GM12878 (cell line): ENCODE measurements at regions not wholly inside any gene's neighbourhood (a gene's known extent, or its start where the extent isn't known, plus 50 kb on each side); places are given as distances from the start of the nearest gene placed in this dataset.

ENCODE experiments used
- ATAC-seq: fragments of 200-7000 bp; cut with Tn5 transposase; 3 replicates; pipeline ENCODE4 v1.9.1; 2020; ENCODE audit warnings: mild to moderate bottlenecking, moderate library complexity
- BruUV-seq: library from RNA; stranded (reverse); fragments of 400-500 nt; replicated peaks from 2 replicates; lab custom pipeline; 2021; lab: Mats Ljungman, UMichigan
- CTCF ChIA-PET: fragments of 300-600 bp; sonication (Branson Sonifier 250); formaldehyde crosslinking; extraction: SDS; loops from one replicate; lab custom pipeline; 2021; ENCODE audit warnings: inconsistent platforms; lab: Yijun Ruan, JAX
- POLR2A ChIA-PET: fragments of 350-600 bp; formaldehyde crosslinking; extraction: SDS; loops from one replicate; lab custom pipeline; 2021; ENCODE audit warnings: inconsistent platforms; lab: Charles Lee
- RAD21 ChIA-PET: fragments of 300-600 bp; sonication (Branson Sonifier 250); formaldehyde crosslinking; loops from one replicate; lab custom pipeline; 2023; ENCODE audit warnings: antibody characterized with exemption; ENCODE audit not compliant: unreplicated experiment; lab: Charles Lee
- SMC1A ChIA-PET: fragments of 300-600 bp; sonication (Branson Sonifier 250); formaldehyde crosslinking; loops from one replicate; lab custom pipeline; 2023; ENCODE audit not compliant: unreplicated experiment, uncharacterized antibody; lab: Charles Lee
- DNase-seq: peaks from one replicate; pipeline ENCODE4 v3.0.0-alpha.2; 2011; ENCODE audit warnings: low read depth, low spot score
- FAIRE-seq: peaks from 3 replicates; lab custom pipeline; 2011; peaks lifted over from hg19 to GRCh38; lab: Jason Lieb, UNC
- H2AFZ ChIP-seq: 2 replicates; pipeline ENCODE4 v1.6.0; 2011; ENCODE audit warnings: low read depth, low read length, control low read depth; ENCODE audit not compliant: control insufficient read depth
- H3K27ac ChIP-seq: 2 replicates; pipeline ENCODE4 v1.5.1; 2011; ENCODE audit warnings: control low read depth; ENCODE audit not compliant: control insufficient read depth, insufficient read depth
- H3K27me3 ChIP-seq, 2 experiments: replicated peaks in 1 of 2; 2 replicates each; pipeline versions ENCODE4 v1.6.0 to v1.6.1; 2011; ENCODE audit warnings: low read length in 1 of 2; ENCODE audit not compliant: control insufficient read depth in 2 of 2, insufficient read depth in 2 of 2
- H3K36me3 ChIP-seq, 2 experiments: 2 replicates each; pipeline ENCODE4 v1.5.1; 2011; ENCODE audit warnings: low read length in 1 of 2; ENCODE audit not compliant: control insufficient read depth in 2 of 2, insufficient read depth in 2 of 2
- H3K4me1 ChIP-seq: 2 replicates; pipeline ENCODE4 v1.6.1; 2011; ENCODE audit warnings: mild to moderate bottlenecking, low read length, moderate library complexity, mixed read lengths; ENCODE audit not compliant: control insufficient read depth, insufficient read depth
- H3K4me2 ChIP-seq: 2 replicates; pipeline ENCODE4 v1.6.0; 2011; ENCODE audit warnings: control low read depth; ENCODE audit not compliant: control insufficient read depth, insufficient read depth
- H3K4me3 ChIP-seq: fragments of 200-600 bp; sonication (generic); 2 replicates; pipeline ENCODE4 v1.5.1; 2016
- H3K79me2 ChIP-seq: 2 replicates; pipeline ENCODE4 v1.6.0; 2011; ENCODE audit warnings: low read length; ENCODE audit not compliant: control insufficient read depth, insufficient read depth
- H3K9ac ChIP-seq: 2 replicates; pipeline ENCODE4 v1.8.0; 2011; ENCODE audit warnings: low read length, control low read depth, mixed read lengths; ENCODE audit not compliant: control insufficient read depth, insufficient read depth
- H3K9me3 ChIP-seq: replicated peaks from 3 replicates; pipeline ENCODE4 v1.5.1; 2011; ENCODE audit warnings: mild to moderate bottlenecking, low read length; ENCODE audit not compliant: control insufficient read depth, insufficient read depth
- H4K20me1 ChIP-seq: 2 replicates; pipeline ENCODE4 v1.6.0; 2011; ENCODE audit not compliant: control insufficient read depth, insufficient read depth
- ATF7 ChIP-seq: fragments of 450-650 bp; IDR thresholded peaks from 2 replicates; pipeline ENCODE4 v1.6.1; 2016; ENCODE audit warnings: low read depth, mild to moderate bottlenecking
- BRCA1 ChIP-seq: IDR thresholded peaks from 2 replicates; pipeline ENCODE4 v1.6.1; 2011; ENCODE audit warnings: low read depth, low read length, improper control_type of control experiment
- EP300 ChIP-seq, 2 experiments: fragments of 150-350 bp in 1 of 2; IDR thresholded peaks; 2 replicates each; pipeline ENCODE4 v1.6.1; 2011 to 2012; ENCODE audit warnings: low read depth in 2 of 2, low read length in 2 of 2, borderline replicate concordance in 1 of 2, improper control_type of control experiment in 1 of 2, inconsistent platforms in 1 of 2; ENCODE audit not compliant: control insufficient read depth in 1 of 2
- ESRRA ChIP-seq: IDR thresholded peaks from 2 replicates; pipeline ENCODE4 v1.6.1; 2012; ENCODE audit warnings: mild to moderate bottlenecking, low read length, improper control_type of control experiment
- ETV6 ChIP-seq, 2 experiments: fragments of 450-650 bp in 1 of 2; IDR thresholded peaks in 1 of 2; conservative IDR thresholded peaks in 1 of 2; 2 replicates each; pipeline ENCODE4 v1.6.1; 2014; ENCODE audit warnings: antibody characterized with exemption in 1 of 2, borderline replicate concordance in 1 of 2, low read depth in 1 of 2, mild to moderate bottlenecking in 1 of 2, moderate library complexity in 1 of 2
- MEF2A ChIP-seq: IDR thresholded peaks from 2 replicates; pipeline ENCODE4 v1.6.1; 2011; ENCODE audit warnings: low read depth, mild to moderate bottlenecking, low read length, moderate library complexity; ENCODE audit not compliant: insufficient read depth
- MEF2B ChIP-seq: fragments of 450-650 bp; IDR thresholded peaks from 2 replicates; pipeline ENCODE4 v1.6.1; 2018; ENCODE audit warnings: mild to moderate bottlenecking, moderate library complexity; ENCODE audit not compliant: partially characterized antibody, poor library complexity, severe bottlenecking
- NFYA ChIP-seq: IDR thresholded peaks from 2 replicates; pipeline ENCODE4 v1.6.1; 2011; ENCODE audit warnings: low read depth, mild to moderate bottlenecking, low read length, improper control_type of control experiment, borderline replicate concordance
- RAD21 ChIP-seq: IDR thresholded peaks from 2 replicates; pipeline ENCODE4 v1.6.1; 2011; ENCODE audit warnings: mild to moderate bottlenecking, low read depth, low read length, moderate library complexity; ENCODE audit not compliant: insufficient read depth
- RFX5 ChIP-seq: IDR thresholded peaks from 2 replicates; pipeline ENCODE4 v1.6.1; 2011; ENCODE audit warnings: low read depth, low read length, improper control_type of control experiment
- SMAD5 ChIP-seq: IDR thresholded peaks from 2 replicates; pipeline ENCODE4 v1.6.1; 2016; ENCODE audit warnings: antibody characterized with exemption, low read depth
- SREBF1 ChIP-seq: IDR thresholded peaks from 2 replicates; pipeline ENCODE4 v1.6.1; 2012; ENCODE audit warnings: mild to moderate bottlenecking, low read length
- WGBS: methylation state at CpG from one replicate; pipeline ENCODE4 v1.1.6; 2016; ENCODE audit warnings: low lambda C conversion rate; ENCODE audit not compliant: insufficient replicate concordance, insufficient coverage; ENCODE audit errors: missing lambda C conversion rate; 5-methylcytosine and 5-hydroxymethylcytosine counted together
- in situ Hi-C: fragments of 300-500 bp; cut with MboI; formaldehyde crosslinking; loops from 9 replicates; pipeline ENCODE4 v1.14.3; 2018; ENCODE audit warnings: mixed read lengths
- intact Hi-C: fragments of 100-400 bp; cut with micrococcal nuclease; formaldehyde crosslinking; loops from one replicate; pipeline ENCODE4 v1.14.2; 2022; ENCODE audit not compliant: unreplicated experiment
- TF ChIP-seq, protein P1 (sequence below): fragments of 150-350 bp; IDR thresholded peaks from 2 replicates; pipeline ENCODE4 v1.6.1; 2014; ENCODE audit warnings: mild to moderate bottlenecking, low read depth, low read length
- TF ChIP-seq, protein P2 (sequence below): fragments of 450-650 bp; IDR thresholded peaks from 2 replicates; pipeline ENCODE4 v1.6.1; 2017; ENCODE audit warnings: low read depth, mild to moderate bottlenecking, moderate library complexity
- TF ChIP-seq, protein P3 (sequence below): IDR thresholded peaks from 2 replicates; pipeline ENCODE4 v1.6.1; 2012; ENCODE audit warnings: low read depth, low read length, improper control_type of control experiment

DNA sequence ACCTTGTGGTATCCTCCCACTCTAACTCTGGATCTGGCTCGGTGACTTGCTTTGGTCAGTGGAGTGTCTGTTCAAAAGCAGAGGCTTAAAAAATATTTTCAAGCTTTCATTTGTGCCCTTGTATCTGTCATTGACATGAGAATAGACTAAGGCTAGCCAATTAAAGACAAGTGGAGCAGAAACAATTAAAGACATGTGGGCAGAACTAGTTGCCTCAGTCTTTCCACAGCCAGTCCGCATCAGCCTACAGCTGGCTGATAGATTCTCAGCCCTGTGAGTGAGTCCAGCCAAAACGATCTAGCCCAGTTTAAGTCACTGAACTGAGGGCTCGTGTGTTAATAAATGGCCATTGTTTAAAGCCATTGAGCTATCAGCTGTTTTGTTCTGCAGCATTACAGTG lies 185.2 kb upstream of the DGKB start:
- 30% methylated on average over 4 of the region's 4 CpGs for WGBS
- RAD21 ChIA-PET: no interaction called here
- SMC1A ChIA-PET: no interaction called here
- BruUV-seq: no TSS peak
- Histone ChIP-seq H2AFZ (no peak overlapping the region), H3K9me3 (no peaks in the 10 kb centered on the region), H3K4me3 (no peak overlapping the region), H3K27ac (no peak overlapping the region), H4K20me1 (no peaks in the 10 kb centered on the region), H3K9ac (no peak overlapping the region), H3K4me1 (no peaks in the 10 kb centered on the region), H3K4me2 (no peak overlapping the region), H3K27me3 (no peaks in the 10 kb centered on the region), H3K36me3 (no peaks in the 10 kb centered on the region), H3K79me2 (no peaks in the 10 kb centered on the region)
- FAIRE-seq: no peak
- in situ Hi-C loops: no loop called here
- no peak for DNase-seq
- ATAC-seq: no peak
- intact Hi-C loops: no loop called here
- TF ChIP-seq EP300 (IDR thresholded peaks at IDR 0.05; ENCODE audit: borderline replicate concordance in 1 of 2, control insufficient read depth in 1 of 2, low read depth in 2 of 2, low read length in 2 of 2) (no peak), ESRRA (no peak), MEF2A (no peak), ATF7 (no peak), NFYA (no peak), SREBF1 (no peak)
- TF ChIP-seq, protein P1, sequence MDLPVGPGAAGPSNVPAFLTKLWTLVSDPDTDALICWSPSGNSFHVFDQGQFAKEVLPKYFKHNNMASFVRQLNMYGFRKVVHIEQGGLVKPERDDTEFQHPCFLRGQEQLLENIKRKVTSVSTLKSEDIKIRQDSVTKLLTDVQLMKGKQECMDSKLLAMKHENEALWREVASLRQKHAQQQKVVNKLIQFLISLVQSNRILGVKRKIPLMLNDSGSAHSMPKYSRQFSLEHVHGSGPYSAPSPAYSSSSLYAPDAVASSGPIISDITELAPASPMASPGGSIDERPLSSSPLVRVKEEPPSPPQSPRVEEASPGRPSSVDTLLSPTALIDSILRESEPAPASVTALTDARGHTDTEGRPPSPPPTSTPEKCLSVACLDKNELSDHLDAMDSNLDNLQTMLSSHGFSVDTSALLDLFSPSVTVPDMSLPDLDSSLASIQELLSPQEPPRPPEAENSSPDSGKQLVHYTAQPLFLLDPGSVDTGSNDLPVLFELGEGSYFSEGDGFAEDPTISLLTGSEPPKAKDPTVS: no peak
- POLR2A ChIA-PET: no interaction called here
- CTCF ChIA-PET: interaction anchor here (0.7 to 0.9 kb wide), 2 partner anchors 11 to 875 kb away, joined by 3 read pairs; no protein-coding TSS in a partner anchor

DNA sequence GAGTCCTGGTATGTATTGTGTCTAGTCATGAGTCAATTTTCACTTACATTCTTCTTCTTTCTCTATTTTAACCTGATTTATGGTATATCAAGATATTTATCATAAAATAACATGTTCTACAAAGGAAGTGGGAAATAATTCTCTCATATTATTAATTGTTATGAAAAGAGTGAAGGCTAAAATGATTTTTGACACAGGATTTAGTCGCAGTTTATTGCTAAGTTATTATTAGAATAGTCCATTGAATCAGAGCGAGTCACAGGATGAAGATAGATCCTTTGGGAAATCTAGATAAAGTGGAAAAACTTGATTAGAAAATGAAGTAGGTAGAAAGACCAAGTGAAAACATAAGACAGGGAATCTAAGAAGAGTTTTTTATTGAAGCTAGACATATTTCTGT lies 184.3 kb upstream of the DGKB start:
- no peak for ATAC-seq
- no peaks in the 10 kb centered on the region for H4K20me1 ChIP-seq
- H3K4me3 ChIP-seq: no peak overlapping the region
- 0% methylated on average over 2 of the region's 2 CpGs for WGBS
- H3K79me2 ChIP-seq: no peaks in the 10 kb centered on the region
- DNase-seq: no peak
- H3K9me3 ChIP-seq: no peaks in the 10 kb centered on the region
- BruUV-seq: no TSS peak
- no peaks in the 10 kb centered on the region for H3K4me1 ChIP-seq
- ChIA-PET SMC1A (no interaction called here), POLR2A (no interaction called here), CTCF (no interaction called here), RAD21 (no interaction called here)
- intact Hi-C loops (no loop called here), in situ Hi-C loops (no loop called here)
- no peak for FAIRE-seq
- no peak overlapping the region for H3K9ac ChIP-seq
- H3K36me3 ChIP-seq: no peaks in the 10 kb centered on the region
- no peak overlapping the region for H3K4me2 ChIP-seq
- no peak overlapping the region for H3K27ac ChIP-seq
- TF ChIP-seq MEF2B (no peak), RFX5 (no peak), BRCA1 (no peak), SMAD5 (no peak), RAD21 (no peak), ETV6 (conservative IDR thresholded peaks at IDR 0.05 in 1 of 2, IDR thresholded peaks at IDR 0.05 in 1 of 2; ENCODE audit: borderline replicate concordance in 1 of 2, low read depth in 1 of 2) (no peak)
- TF ChIP-seq, protein P2, sequence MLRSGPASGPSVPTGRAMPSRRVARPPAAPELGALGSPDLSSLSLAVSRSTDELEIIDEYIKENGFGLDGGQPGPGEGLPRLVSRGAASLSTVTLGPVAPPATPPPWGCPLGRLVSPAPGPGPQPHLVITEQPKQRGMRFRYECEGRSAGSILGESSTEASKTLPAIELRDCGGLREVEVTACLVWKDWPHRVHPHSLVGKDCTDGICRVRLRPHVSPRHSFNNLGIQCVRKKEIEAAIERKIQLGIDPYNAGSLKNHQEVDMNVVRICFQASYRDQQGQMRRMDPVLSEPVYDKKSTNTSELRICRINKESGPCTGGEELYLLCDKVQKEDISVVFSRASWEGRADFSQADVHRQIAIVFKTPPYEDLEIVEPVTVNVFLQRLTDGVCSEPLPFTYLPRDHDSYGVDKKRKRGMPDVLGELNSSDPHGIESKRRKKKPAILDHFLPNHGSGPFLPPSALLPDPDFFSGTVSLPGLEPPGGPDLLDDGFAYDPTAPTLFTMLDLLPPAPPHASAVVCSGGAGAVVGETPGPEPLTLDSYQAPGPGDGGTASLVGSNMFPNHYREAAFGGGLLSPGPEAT: no peak
- TF ChIP-seq, protein P3, sequence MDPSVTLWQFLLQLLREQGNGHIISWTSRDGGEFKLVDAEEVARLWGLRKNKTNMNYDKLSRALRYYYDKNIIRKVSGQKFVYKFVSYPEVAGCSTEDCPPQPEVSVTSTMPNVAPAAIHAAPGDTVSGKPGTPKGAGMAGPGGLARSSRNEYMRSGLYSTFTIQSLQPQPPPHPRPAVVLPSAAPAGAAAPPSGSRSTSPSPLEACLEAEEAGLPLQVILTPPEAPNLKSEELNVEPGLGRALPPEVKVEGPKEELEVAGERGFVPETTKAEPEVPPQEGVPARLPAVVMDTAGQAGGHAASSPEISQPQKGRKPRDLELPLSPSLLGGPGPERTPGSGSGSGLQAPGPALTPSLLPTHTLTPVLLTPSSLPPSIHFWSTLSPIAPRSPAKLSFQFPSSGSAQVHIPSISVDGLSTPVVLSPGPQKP: no peak
- TF ChIP-seq, all 136 proteins: peak for 0
- H3K27me3 ChIP-seq: no peaks in the 10 kb centered on the region
- H2AFZ ChIP-seq: no peak overlapping the region
